Thymus (tissue), 11 donors: ENCODE measurements at regions not wholly inside any gene's neighbourhood (a gene's known extent, or its start where the extent isn't known, plus 50 kb on each side); places are given as distances from the start of the nearest gene placed in this dataset.

Source experiments
- DNase-seq, 9 donors: peaks; one replicate each; pipeline ENCODE4 v3.0.0-alpha.2; 2013; ENCODE audit warnings: low spot score in 9 of 9, low read depth in 6 of 9, missing footprints in 1 of 9
- H3K27ac ChIP-seq, 2 donors: one replicate each; pipeline ENCODE4 v1.5.1; 2013; ENCODE audit warnings: control low read depth in 1 of 2, low read depth in 1 of 2, low read length in 1 of 2, mild to moderate bottlenecking in 1 of 2, moderate library complexity in 1 of 2
- H3K27me3 ChIP-seq, 2 donors: one replicate each; pipeline ENCODE4 v1.5.1; 2013; ENCODE audit warnings: low read length in 1 of 2; ENCODE audit not compliant: control insufficient read depth in 2 of 2, insufficient read depth in 1 of 2
- H3K36me3 ChIP-seq, 2 donors: one replicate each; pipeline ENCODE4 v1.5.1; 2013; ENCODE audit warnings: low read length in 1 of 2, mild to moderate bottlenecking in 1 of 2, moderate library complexity in 1 of 2; ENCODE audit not compliant: control insufficient read depth in 2 of 2, insufficient read depth in 2 of 2
- H3K4me1 ChIP-seq, 2 donors: one replicate each; pipeline ENCODE4 v1.5.1; 2013; ENCODE audit warnings: low read length in 2 of 2; ENCODE audit not compliant: control insufficient read depth in 2 of 2, insufficient read depth in 2 of 2
- H3K4me3 ChIP-seq, 2 donors: one replicate each; pipeline ENCODE4 v1.5.1; 2013; ENCODE audit warnings: low read length in 2 of 2, control low read depth in 1 of 2, mild to moderate bottlenecking in 1 of 2
- H3K9me3 ChIP-seq, 2 donors: one replicate each; pipeline ENCODE4 v1.5.1; 2013; ENCODE audit warnings: low read length in 1 of 2, mild to moderate bottlenecking in 1 of 2; ENCODE audit not compliant: control insufficient read depth in 2 of 2, insufficient read depth in 1 of 2
- WGBS: extraction: QIAGEN DNeasy Blood & Tissue Kit; methylation state at CpG from one replicate; pipeline ENCODE4 v1.1.7; 2013; 5-methylcytosine and 5-hydroxymethylcytosine counted together
- donor health status: healthy.

- DNase-seq, result no peak
- 58% methylated on average over 2 of the region's 2 CpGs for WGBS
- no peaks in the 10 kb centered on the region for H3K27me3 ChIP-seq
- no peaks in the 10 kb centered on the region for H3K4me1 ChIP-seq
- H3K4me3 ChIP-seq, result no peak overlapping the region
- H3K9me3 ChIP-seq, result no peaks in the 10 kb centered on the region
- no peak overlapping the region for H3K27ac ChIP-seq
- H3K36me3 ChIP-seq, result no peaks in the 10 kb centered on the region
Observed at GRCh38 chr20:46838011-46838410, 56.6 kb upstream of the EYA2 start.

- Histone ChIP-seq H3K27me3 (no peaks in the 10 kb centered on the region), H3K9me3 (no peaks in the 10 kb centered on the region), H3K36me3 (no peaks in the 10 kb centered on the region), H3K4me3 (no peak overlapping the region), H3K4me1 (no peaks in the 10 kb centered on the region), H3K27ac (no peak overlapping the region)
- DNase-seq, result no peak
- 76% methylated on average over 4 of the region's 4 CpGs for WGBS
Observed at GRCh38 chr20:46840054-46840729, 54.5 kb upstream of the EYA2 start.
